Stimulated activated CD8-positive, alpha-beta memory T cell treated with anti-CD3 and anti-CD28 coated beads, Interleukin-15, amount 100 ng/mL, for 1 hour (primary cell): ENCODE measurements at regions not wholly inside any gene's neighbourhood (a gene's known extent, or its start where the extent isn't known, plus 50 kb on each side); places are given as distances from the start of the nearest gene placed in this dataset.
"Not testable (repeated sequence)": the region's sequence is repeated elsewhere in the genome, so short reads cannot be mapped to it uniquely, and the experiment has no call there.

Source experiments
- DNase-seq: peaks from one replicate; pipeline ENCODE4 v3.0.0-alpha.2; 2020; ENCODE audit warnings: low read depth

DNA sequence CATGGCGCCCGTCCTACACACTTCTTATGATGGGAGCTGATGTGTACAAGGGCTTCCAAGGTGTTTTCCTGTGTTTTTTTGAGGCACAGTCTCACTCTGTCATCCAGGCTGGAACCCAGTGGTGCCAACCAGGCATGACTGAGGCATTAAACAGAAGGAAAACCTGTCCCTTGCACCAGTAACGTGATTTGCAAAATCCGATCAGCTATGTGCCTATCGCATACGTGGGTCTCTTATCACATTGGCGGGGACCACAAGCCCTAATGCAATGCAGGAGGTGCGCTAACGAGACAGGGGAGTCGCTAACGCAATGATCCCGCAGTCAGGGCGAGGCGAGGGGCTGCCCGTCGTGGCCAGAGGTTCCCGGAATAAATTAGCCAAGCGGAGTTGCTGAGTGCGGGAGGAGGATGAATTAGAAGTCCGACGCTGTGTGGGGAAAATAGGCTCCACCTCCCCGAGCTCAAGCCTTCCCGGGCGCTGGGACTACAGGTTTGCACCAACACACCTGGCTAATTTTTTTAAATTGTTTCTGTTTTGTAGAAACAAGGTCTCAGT, 162.7 kb downstream of the SHOX start:
- no peak for DNase-seq

- DNase-seq = no peak
These were observed 161.0 kb downstream of the SHOX start for GRCh38 chrX:791479-792034.

DNA sequence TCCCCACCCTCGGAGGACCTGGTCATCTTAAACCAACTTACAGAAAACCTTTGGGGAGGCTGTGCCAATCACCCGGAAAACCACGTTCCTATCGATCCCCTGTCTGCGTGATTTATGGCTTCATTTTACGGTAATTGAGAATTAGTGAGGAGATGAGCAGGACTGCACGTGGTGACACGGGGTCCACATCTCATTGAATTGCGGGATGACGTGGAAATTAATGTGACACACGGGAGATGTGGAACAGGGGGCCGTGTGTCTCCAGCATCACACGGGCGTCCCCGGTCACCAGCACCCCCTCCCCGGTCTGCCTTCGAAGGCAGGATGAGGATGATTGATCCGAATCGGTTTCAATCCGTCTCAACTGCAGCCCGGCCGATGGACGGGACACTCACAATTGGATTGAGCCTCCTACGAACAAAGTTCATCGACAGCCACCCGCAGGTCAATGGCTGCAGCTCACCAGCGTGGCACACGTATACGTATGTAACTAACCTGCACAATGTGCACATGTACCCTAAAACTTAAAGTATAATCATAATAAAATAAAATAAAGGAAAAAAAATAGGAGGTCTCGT, 160.3 kb downstream of the SHOX start:
- no peak for DNase-seq

- no peak for DNase-seq
These were observed 159.5 kb downstream of the SHOX start for GRCh38 chrX:790041-790506.

DNA sequence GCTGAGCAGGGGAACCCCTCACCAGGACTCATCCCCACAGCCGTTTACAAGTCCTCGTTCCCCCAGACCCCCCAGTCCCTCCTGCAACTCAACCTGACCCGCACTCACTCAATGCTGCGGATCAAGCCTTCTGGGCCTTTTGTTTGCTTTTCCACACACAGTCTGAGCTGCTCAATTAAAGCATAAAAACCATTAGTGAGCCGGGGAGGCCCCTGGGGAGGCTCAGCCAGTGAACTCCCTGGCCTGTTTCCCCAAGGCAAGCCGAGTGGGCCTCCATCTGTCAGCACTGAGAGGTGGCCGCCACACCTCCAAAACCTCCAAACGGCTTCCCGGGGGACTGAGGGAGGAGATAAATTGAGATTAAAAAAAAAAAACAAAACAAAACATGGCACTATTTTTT, 158.5 kb downstream of the SHOX start:
- no peak for DNase-seq

DNA sequence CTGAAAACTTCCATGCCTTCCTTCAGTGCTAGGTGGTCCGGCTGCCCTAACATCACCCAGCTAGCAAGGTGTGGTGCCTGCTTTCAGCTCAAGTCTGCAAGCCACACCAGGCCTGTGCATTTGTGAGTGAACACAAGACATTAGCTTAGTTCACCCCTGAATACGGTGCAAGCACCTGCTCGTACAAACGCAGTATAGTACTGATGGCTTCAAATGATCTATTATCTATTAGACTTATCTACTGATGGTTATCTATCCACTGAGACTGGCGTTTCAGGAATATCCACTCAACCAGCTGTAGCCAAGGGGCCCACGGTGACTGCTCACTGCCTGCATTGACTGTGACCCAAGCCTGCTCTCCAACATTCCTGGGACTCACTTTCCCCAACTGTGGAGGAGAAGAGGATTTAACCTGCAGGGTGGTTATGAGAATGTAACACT, 155.9 kb downstream of the SHOX start:
- DNase-seq = no peak

DNA sequence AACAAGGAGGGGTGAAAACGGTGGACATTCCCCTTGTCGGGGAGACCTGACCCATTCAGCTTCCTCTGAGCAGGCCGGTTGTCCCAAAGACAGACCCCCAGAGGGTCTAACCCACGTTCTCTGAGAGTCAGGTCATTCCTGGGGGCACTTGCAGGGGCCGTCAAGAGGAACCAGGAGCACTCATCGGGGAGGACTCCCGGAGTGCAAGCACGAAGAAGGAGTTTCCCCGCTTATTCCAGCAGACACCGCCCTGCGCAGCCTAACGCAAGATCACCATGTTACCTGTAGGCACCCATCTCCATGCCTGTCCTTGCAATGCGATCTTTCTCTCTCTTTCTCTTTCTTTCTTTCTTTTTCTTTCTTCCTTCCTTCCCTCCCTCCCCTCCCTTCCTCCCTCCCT, 154.2 kb downstream of the SHOX start:
- DNase-seq = no peak

- no peak for DNase-seq
These were observed 150.9 kb downstream of the SHOX start for GRCh38 chrX:781224-782204.

DNA sequence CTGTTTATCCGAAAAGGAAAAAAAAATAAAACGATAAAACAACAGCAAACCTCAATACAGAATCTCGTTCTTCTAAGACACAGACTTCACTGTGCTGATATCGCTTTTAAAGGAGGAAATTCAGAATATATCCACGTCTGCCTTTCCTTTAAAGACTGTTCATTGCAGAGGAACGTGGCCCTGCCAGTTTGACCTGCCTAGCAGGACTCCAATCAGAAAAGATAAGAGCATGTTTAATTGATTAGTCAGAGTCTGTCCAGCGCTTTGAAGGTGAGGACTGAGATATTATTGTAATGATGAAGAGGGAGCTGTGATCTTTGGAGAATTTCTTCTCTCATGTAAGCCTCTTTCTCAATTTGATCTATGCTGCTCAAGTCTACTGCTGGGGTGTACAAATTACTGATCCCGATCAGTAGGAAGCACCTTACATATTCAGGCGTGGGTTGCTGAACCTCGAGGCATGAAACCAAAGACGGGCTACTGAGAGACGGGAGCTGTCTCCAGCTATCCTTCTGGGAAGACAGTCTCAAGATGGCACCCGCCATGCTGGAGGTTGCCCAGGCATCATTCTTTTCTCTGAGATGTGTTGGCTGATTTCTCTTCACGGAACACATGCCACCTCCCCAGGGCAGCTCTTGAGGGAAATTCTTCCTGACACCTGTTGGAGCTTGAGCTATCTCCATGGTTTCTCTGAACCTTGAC, 146.1 kb downstream of the SHOX start:
- no peak for DNase-seq

GRCh38 chrX:776061-776460, 145.5 kb downstream of the SHOX start:
- DNase-seq = no peak

DNA sequence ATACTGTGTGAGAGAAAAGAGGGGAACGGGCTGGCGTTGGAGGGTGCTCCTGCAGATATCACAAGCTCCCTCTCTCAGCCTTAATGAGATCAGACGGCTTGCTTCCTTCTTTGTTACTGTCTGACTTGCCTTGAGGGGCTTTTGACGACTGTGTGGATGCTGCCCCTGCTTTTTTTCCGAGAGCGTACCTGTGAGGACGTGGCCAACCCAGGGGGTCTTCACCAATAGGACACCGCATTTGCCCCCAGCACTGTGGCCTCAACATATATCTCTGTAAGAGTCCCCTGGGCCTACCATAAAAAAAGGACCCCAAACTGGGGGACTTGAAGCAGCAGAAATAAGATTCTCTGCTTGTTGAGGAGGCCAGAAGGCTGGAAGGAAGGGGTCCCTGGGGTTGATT, 143.9 kb downstream of the SHOX start:
- no peak for DNase-seq

DNA sequence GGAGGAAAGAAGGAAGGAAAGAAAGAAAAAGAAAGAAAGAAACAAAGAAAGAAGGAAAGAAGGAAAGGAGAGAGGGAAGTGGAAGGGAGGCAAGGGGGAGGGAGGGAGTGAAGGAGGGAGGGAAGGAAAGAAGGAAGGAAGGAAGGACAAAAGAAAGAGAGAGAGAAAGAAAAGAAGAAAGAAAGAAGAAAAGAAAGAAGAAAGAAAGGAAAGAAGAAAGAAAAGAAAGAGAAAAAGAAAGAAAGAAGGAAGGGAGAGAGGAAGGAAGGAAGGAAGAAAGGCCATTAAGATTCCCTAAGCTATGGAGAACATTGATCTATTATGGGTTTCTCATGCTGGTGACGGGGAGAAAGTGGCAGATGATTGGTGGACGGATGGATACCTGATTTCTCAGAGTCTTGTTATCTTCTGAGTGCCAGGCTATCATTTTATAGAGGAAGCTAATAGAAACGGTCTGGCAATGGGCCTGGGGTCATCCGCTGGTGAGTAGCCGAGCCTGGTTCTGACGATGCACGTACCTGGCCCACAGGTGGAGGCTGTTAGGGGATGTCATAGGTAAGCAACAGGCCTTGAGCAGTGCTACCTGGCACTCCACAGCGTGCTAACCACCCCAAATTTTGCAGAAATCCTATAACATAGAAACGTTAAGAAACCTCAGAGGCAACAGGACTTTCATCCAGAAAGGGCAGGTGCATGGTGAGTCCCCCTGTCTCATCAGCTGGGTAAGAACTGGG, 142.9 kb downstream of the SHOX start:
- no peak for DNase-seq

- DNase-seq = no peak
These were observed 140.9 kb downstream of the SHOX start for GRCh38 chrX:771536-771935.

DNA sequence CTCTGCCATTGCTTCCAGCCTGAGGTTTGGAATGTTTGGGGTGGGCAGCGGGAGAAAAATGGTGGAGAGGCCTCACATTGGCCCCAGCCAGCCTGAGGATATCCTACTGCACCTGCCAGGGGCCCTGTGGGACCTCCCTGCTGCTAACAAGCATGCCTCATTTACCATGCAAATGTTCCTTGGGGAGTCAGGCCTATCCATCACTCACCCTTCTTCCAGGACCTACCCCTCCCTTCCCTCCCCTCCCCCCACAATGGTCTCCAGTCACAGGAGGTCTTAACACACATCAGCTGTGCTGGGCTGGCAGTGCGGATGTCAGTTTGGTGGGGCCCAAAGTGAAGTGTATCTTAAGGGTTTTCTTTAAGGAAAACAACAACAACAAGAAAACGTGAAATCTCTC, 139.2 kb downstream of the SHOX start:
- DNase-seq = no peak

DNA sequence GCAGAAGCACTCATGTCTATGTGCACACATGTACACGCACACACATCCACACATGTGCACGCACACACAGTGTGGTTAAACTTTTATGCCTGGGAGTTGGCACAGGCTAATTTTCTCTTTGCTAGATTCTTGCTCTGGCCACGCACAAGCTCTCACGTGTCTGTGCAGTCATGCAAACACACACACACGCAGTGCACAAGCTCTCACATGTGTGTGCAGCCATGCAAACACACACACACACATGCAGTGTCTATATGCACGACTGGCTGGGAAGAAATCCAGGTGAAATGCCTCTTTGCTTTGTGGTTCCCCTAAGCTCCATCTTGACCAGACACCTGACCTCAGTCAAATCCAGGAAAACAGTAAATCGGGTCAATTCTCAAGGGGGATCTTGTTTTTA, 138.0 kb downstream of the SHOX start:
- no peak for DNase-seq

- no peak for DNase-seq
These were observed 128.3 kb downstream of the SHOX start for GRCh38 chrX:758917-759316.

DNA sequence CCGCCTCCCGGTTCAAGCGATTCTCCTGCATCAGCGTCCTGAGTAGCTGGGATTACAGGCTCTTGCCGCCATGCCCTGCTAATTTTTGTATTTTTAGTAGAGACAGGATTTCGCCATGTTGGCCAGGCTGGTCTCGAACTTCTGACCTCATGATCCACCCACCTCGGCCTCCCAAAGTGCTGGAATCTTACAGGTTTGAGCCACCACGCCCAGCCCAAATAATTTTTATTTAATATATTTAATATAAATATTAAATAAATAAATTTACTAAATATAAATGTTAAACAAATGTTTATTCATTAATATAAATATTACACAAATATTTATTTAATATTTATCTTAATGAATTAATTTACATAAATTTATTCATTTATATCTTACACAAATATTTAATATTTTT, 120.2 kb downstream of the SHOX start:
- no peak for DNase-seq

- DNase-seq = no peak
These were observed 119.7 kb downstream of the SHOX start for GRCh38 chrX:750263-750662.

- DNase-seq = no peak
These were observed 116.6 kb downstream of the SHOX start for GRCh38 chrX:747176-747575.

DNA sequence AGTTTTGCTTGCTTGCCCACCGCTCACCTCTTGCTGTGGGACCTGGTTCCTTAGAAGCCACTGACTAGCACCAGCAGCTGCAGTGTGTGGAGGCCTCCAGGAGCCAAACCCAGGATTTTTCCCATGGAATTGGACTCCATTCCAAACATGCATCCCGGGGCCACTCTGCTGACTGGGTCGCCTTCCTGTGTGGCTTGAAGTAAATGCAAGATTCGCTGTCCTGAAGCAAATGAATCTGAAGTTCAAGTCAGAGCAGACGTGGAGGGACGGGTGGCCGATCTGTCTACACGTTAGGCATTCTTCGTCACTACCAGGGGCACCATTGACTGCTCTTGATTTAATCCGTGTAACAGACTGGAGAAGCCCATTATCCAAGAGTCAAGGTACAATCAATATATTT, 109.0 kb downstream of the SHOX start:
- no peak for DNase-seq

GRCh38 chrX:737021-737420, 106.4 kb downstream of the SHOX start:
- DNase-seq = not testable (repeated sequence)

- no peak for DNase-seq
These were observed 103.8 kb downstream of the SHOX start for GRCh38 chrX:734362-734761.
